ENCODE measurements at regions not wholly inside any gene's neighbourhood (a gene's known extent, or its start where the extent isn't known, plus 50 kb on each side); places are given as distances from the start of the nearest gene placed in this dataset.
A peak's percentile ranks its signal among the peaks of the same experiment; 100 is the strongest.

GRCh38 chr6:121932076-121932991 is 467.1 kb upstream of the HSF2 start:
- DNase-seq (ENCODE audit: low spot score in 2 of 2) = peak; percentile 34 to 37
- TF ChIP-seq CTCF (IDR thresholded peaks at IDR 0.05) = no peak
- TF ChIP-seq EP300 (IDR thresholded peaks at IDR 0.05) = peak in 1 of 2 donors; percentile 50
- no peaks in the 10 kb centered on the region for H3K9me3 ChIP-seq
- H3K4me1 ChIP-seq = peaks cover 0 to 14% (median 2%) of the 10 kb centered on the region in 4 donors
- no peak overlapping the region for H3K4me3 ChIP-seq
- 20 to 27% methylated on average over 13 of the region's 13 CpGs for WGBS, 2 donors
- H3K36me3 ChIP-seq = no peaks in the 10 kb centered on the region
- H3K27me3 ChIP-seq = no peaks in the 10 kb centered on the region
- peak overlapping the region in 1 of 4 donors; percentile 39 for H3K27ac ChIP-seq

DNA sequence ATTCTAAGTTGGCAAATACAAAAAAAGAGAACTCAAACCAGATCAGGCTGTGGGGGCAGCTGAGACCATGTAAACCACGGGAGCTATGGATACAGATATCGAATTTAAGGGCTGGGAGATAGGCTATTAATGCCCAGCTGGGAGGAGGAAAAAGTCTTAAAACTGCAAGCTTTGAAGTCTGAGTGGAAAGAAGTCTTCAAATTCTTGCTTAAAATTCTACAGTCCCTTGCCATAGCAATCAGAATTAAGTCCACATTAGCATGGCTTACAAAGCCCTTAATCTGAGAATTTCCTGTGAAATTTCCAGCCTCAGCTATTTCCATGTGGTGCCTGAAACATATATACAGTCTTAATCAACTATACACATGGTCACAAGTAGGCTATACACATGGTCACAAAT is 465.0 kb upstream of the HSF2 start:
- H3K4me3 ChIP-seq = no peak overlapping the region
- no peaks in the 10 kb centered on the region for H3K36me3 ChIP-seq
- H3K27ac ChIP-seq = no peak overlapping the region
- H3K9me3 ChIP-seq = peaks cover 0 to 6% (median 0%) of the 10 kb centered on the region in 4 donors
- DNase-seq (ENCODE audit: low spot score in 2 of 2) = no peak
- H3K27me3 ChIP-seq = no peaks in the 10 kb centered on the region
- peaks cover 0 to 14% (median 2%) of the 10 kb centered on the region in 4 donors for H3K4me1 ChIP-seq
- no peak for TF ChIP-seq EP300 (IDR thresholded peaks at IDR 0.05)
- TF ChIP-seq CTCF (IDR thresholded peaks at IDR 0.05) = no peak
- no peak for TF ChIP-seq POLR2A (IDR thresholded peaks at IDR 0.05)
- WGBS, 2 donors = 66 to 75% methylated on average over 2 of the region's 2 CpGs

DNA sequence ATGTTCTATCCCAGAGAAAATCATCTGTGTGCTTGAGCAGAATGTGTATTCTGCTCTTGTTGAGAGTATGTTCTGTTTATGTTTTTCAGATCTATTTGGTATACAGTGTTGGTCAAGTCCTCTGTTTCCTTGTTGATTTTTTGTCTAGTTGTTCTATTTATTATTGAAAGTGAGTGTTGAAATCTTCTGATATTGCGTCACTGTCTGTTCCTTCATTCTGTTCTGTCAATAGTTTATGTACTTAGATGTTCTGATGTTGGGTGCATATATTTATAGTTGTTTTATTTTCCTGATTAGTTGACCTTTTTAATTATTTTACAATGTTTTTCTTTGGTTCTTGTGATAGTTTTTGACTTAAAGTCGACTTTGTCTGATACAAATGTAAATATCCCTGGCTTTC is 458.7 kb upstream of the HSF2 start:
- no peak overlapping the region for H3K27ac ChIP-seq
- no peak for TF ChIP-seq EP300 (IDR thresholded peaks at IDR 0.05)
- no peak for TF ChIP-seq POLR2A (IDR thresholded peaks at IDR 0.05)
- TF ChIP-seq CTCF (IDR thresholded peaks at IDR 0.05) = no peak
- H3K36me3 ChIP-seq = no peaks in the 10 kb centered on the region
- no peaks in the 10 kb centered on the region for H3K4me1 ChIP-seq
- H3K9me3 ChIP-seq = peaks cover 0 to 20% (median 2%) of the 10 kb centered on the region in 4 donors
- H3K4me3 ChIP-seq = no peak overlapping the region
- no peaks in the 10 kb centered on the region for H3K27me3 ChIP-seq
- DNase-seq (ENCODE audit: low spot score in 2 of 2) = no peak
- 94 to 95% methylated on average over 2 of the region's 2 CpGs for WGBS, 2 donors

GRCh38 chr6:121944354-121944753 is 455.1 kb upstream of the HSF2 start:
- Histone ChIP-seq H3K27me3 (no peaks in the 10 kb centered on the region), H3K4me1 (no peaks in the 10 kb centered on the region), H3K4me3 (no peak overlapping the region), H3K36me3 (no peaks in the 10 kb centered on the region), H3K27ac (no peak overlapping the region), H3K9me3 (peaks cover 0 to 14% (median 2%) of the 10 kb centered on the region in 4 donors)
- 44 to 58% methylated on average over 1 of the region's 1 CpG for WGBS, 2 donors
- TF ChIP-seq CTCF (IDR thresholded peaks at IDR 0.05) = no peak
- TF ChIP-seq POLR2A (IDR thresholded peaks at IDR 0.05) = no peak
- TF ChIP-seq EP300 (IDR thresholded peaks at IDR 0.05) = no peak
- DNase-seq (ENCODE audit: low spot score in 2 of 2) = no peak

- Histone ChIP-seq H3K4me3 (no peak overlapping the region), H3K4me1 (no peaks in the 10 kb centered on the region), H3K36me3 (no peaks in the 10 kb centered on the region), H3K9me3 (peaks cover 0 to 4% (median 0%) of the 10 kb centered on the region in 4 donors), H3K27ac (no peak overlapping the region), H3K27me3 (no peaks in the 10 kb centered on the region)
- no peak for TF ChIP-seq CTCF (IDR thresholded peaks at IDR 0.05)
- no peak for TF ChIP-seq POLR2A (IDR thresholded peaks at IDR 0.05)
- TF ChIP-seq EP300 (IDR thresholded peaks at IDR 0.05) = no peak
- no peak for DNase-seq (ENCODE audit: low spot score in 2 of 2)
- WGBS, 2 donors = 72 to 82% methylated on average over 4 of the region's 4 CpGs
Measured at GRCh38 chr6:121951123-121951522, 448.3 kb upstream of the HSF2 start.

All from tibial nerve (tissue), 4 donors.